T-helper 2 cell treated with Interferon-gamma antibody and Interleukin-4, amounts not matched to agents 5 μg/mL and 100 μg/mL, for 36 hours (primary cell): ENCODE measurements at regions not wholly inside any gene's neighbourhood (a gene's known extent, or its start where the extent isn't known, plus 50 kb on each side); places are given as distances from the start of the nearest gene placed in this dataset.
"Not testable (repeated sequence)": the region's sequence is repeated elsewhere in the genome, so short reads cannot be mapped to it uniquely, and the experiment has no call there.

Source experiments
- DNase-seq: peaks from one replicate; pipeline ENCODE4 v3.0.0; 2021; ENCODE audit warnings: low spot score
- H3K27ac Mint-ChIP-seq: one replicate; pipeline ENCODE4 v1.8.0; 2021; ENCODE audit warnings: mild to moderate bottlenecking, mixed read lengths
- H3K27me3 Mint-ChIP-seq: one replicate; pipeline ENCODE4 v1.8.0; 2021; ENCODE audit warnings: low read depth, mixed read lengths
- H3K36me3 Mint-ChIP-seq: one replicate; pipeline ENCODE4 v1.8.0; 2021; ENCODE audit warnings: low read depth, mixed read lengths
- H3K4me1 Mint-ChIP-seq: one replicate; pipeline ENCODE4 v1.8.0; 2021; ENCODE audit warnings: low read depth, mixed read lengths
- H3K4me3 Mint-ChIP-seq: one replicate; pipeline ENCODE4 v1.8.0; 2022; ENCODE audit warnings: mild to moderate bottlenecking, moderate library complexity, mixed read lengths
- H3K9me3 Mint-ChIP-seq: one replicate; pipeline ENCODE4 v1.8.0; 2021; ENCODE audit warnings: mixed read lengths

DNA sequence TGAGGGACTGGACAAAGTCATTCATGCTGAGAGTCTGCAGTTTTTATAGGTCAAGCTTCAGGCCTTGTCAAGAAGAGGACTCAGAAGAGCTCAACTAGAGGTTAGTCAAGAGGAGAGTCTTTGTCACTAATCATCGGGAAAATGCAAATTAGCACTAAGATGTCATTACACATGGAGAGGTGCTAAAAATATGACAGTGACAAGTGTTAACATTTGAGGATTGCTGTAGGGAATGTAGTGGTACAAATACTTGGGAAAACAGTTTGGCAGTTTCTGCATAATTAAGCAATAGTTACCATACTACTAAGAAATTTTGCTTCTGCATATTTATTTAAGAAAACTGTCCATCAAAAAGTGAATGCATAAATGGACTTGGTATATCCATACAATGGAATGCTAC lies 60.9 kb upstream of the CSRP2 start:
- DNase-seq = no peak
- no peak overlapping the region for H3K4me3 Mint-ChIP-seq
- peaks cover 2% of the 10 kb centered on the region for H3K27me3 Mint-ChIP-seq
- no peak overlapping the region for H3K27ac Mint-ChIP-seq
- no peaks in the 10 kb centered on the region for H3K36me3 Mint-ChIP-seq
- H3K4me1 Mint-ChIP-seq = no peaks in the 10 kb centered on the region
- no peaks in the 10 kb centered on the region for H3K9me3 Mint-ChIP-seq

GRCh38 chr12:76936275-76937193 lies 57.7 kb upstream of the CSRP2 start:
- no peak for DNase-seq
- no peaks in the 10 kb centered on the region for H3K4me1 Mint-ChIP-seq
- H3K4me3 Mint-ChIP-seq = no peak overlapping the region
- H3K9me3 Mint-ChIP-seq = no peaks in the 10 kb centered on the region
- H3K36me3 Mint-ChIP-seq = no peaks in the 10 kb centered on the region
- H3K27ac Mint-ChIP-seq = no peak overlapping the region
- H3K27me3 Mint-ChIP-seq = no peaks in the 10 kb centered on the region

DNA sequence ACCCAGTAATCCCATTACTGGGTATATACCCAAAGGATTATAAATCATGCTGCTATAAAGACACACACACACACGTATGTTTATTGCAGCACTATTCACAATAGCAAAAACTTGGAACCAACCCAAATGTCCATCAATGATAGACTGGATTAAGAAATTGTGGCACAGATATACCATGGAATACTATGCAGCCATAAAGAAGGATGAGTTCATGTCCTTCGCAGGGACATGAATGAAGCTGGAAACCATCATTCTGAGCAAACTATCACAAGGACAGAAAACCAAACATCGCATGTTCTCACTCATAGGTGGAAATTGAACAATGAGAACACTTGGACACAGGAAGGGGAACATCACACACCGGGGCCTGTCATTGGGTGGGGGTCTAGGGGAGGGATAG lies 54.6 kb upstream of the CSRP2 start:
- not testable (repeated sequence) for H3K27ac Mint-ChIP-seq, DNase-seq, H3K36me3 Mint-ChIP-seq, H3K9me3 Mint-ChIP-seq, H3K4me1 Mint-ChIP-seq, H3K27me3 Mint-ChIP-seq, H3K4me3 Mint-ChIP-seq

GRCh38 chr12:76929499-76929898 lies 50.7 kb upstream of the CSRP2 start:
- Mint-ChIP-seq H3K27ac (no peak overlapping the region), H3K4me1 (no peaks in the 10 kb centered on the region), H3K4me3 (no peak overlapping the region), H3K9me3 (no peaks in the 10 kb centered on the region), H3K36me3 (no peaks in the 10 kb centered on the region), H3K27me3 (no peaks in the 10 kb centered on the region)
- DNase-seq = no peak
